GM18517 (cell line): ENCODE measurements at regions not wholly inside any gene's neighbourhood (a gene's known extent, or its start where the extent isn't known, plus 50 kb on each side); places are given as distances from the start of the nearest gene placed in this dataset.
"Not testable (repeated sequence)": the region's sequence is repeated elsewhere in the genome, so short reads cannot be mapped to it uniquely, and the experiment has no call there.

Experiments
- ATAC-seq: cut with Tn5 transposase; IDR thresholded peaks from one replicate; pipeline ENCODE4 v1.9.1; 2021; ENCODE audit warnings: mild to moderate bottlenecking, moderate library complexity; ENCODE audit not compliant: unreplicated experiment

DNA sequence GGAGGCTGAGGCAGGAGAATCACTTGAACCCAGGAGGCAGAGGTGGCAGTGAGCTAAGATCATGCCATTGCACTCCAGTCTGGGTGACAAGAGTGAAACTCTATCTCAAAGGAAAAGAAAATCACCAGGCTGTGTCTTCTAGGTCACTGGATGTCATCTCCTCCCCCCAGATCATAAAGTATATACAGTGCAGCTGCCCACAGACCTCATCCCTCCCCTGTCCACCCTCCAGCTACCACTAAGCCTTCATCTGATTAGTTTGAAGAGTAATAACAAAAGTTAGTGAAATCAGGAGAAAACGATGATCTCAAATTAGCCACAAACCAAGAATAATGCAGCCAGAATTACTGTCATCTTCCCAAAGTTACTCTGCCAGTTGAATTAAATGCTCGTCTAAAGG is 117.2 kb downstream of the ZNF22 start:
- not testable (repeated sequence) for ATAC-seq

DNA sequence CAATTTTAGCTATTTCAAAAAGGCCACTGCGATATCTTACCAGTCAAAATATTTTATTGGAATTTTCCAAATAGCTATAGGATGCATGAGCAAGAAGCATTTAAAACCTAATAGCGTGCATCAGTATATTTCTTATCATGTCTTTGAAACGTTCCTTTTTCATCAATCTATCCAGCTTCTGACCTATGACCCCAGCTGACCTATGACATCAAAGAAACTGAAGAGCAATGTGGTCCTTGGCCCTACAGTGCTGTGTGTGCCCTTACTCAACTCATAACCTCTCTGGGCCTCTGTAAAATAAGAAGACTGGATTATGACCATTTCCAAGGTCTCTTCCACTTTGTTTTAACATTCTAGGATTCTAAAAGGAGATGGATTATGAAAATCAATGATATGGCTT is 118.2 kb downstream of the ZNF22 start:
- no peak for ATAC-seq

DNA sequence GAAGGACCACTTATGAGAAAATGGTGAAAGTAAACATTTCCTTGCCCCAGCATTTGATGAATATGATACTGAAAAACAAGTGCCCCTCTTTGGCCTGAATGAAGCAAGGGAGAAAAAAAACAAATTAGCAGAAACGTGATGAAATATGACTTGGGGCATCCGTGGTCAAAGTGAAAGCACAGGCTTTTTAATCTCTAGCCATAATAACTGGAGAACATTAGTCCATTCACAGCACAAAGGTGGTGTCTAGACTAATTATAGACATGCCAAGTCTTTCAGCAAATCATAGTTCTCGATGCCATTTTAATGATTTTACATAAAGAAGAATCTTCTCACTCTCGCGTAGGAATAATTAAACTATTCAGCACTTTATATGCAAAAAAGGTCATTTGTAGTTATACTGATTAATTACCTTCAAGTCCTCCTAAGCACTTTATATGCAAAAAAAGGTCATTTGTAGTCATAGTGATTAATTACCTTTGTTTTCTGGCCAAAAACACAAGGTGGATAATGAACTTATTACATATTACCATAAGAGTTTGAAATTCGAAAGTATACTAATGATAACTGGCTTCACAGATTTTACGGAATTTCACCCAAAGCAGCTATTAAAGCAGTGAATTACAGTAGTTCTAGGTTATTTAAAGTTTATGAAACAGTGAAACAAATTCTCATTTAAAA is 121.6 kb downstream of the ZNF22 start:
- not testable (repeated sequence) for ATAC-seq

DNA sequence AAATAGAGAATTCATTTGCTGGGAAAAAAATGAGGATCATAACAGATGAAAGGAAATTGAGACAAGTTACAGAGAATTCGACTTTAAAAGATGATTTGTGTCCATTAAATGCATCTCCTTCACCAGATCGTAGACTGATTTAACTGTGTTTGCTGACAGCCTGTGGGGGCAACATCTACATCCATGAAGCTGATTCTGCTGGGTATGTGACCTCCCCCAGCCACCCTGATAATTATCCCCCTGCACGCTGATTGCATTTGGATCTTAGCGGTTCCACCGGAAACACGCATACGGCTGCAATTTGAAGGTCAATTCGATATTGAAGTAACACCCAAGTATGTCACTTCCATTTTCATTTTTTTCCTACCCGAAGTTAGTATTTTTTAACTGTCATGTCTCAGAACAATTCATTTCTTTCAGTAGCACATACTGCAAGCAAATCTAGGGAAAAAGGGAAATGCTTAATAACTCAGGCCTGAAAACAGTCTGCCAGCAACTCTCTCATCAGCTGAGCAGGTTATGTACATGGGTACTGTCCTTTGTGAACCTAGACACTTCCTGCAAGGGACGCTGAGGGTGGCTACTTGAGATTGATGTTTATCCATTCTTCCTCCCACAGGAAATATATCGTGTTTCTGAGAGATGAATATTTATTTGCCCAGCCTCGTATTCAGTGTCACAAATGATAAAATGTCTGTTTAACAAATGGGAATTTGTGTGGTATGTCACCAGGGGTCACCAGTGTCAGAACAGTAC is 134.9 kb downstream of the ZNF22 start:
- no peak for ATAC-seq

DNA sequence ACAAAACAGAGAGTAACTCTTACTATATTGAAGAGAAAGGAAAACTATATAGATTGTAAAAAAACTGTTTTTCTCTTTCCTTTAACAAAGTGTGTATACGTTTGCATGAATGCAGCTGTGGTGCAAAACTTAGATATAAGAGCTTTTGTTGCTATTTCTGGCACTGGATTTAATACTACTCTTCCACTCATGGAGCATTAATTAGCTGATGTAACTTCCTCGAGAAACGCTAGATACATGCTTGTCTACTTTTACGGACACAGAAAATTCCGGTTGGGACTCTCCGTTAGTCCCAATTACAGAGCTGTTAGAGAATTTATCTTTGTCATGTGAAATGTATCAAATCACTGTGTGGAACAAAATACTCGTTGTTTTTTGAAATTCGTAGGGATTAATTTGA is 135.5 kb downstream of the ZNF22 start:
- no peak for ATAC-seq

DNA sequence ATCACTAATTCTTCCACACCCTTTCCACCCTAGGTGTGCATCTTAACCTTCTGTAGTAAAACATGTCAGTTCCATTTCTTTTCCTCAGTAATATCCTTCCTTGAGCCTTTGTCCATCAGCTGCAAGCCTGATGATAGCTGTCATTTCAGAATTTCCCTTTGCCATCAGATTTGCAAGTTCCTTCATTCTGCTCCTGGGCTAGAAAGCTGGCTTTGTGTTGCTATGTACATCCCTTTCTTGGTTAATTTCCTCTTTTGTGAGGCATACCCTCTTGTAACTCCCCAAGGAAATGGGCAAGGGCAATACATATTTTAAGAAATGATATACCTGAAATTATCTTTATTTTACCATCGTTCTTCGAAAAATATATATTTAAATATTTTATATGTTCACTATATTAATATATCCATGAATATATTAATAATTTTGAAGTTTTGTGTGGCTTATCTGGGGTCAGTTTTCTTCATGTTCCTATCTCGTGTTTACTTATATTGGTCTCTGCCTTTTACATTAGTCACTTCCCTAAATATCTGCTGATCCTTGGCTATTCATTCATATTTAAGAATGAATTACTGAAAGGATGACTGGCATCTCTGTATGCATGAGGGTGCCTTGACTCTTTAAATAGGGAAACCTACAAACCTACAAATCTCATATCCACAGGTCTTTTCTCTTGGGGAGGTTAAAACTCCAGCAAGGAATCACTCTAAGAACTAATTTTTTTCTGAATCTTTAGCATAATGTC is 143.8 kb downstream of the ZNF22 start:
- no peak for ATAC-seq

DNA sequence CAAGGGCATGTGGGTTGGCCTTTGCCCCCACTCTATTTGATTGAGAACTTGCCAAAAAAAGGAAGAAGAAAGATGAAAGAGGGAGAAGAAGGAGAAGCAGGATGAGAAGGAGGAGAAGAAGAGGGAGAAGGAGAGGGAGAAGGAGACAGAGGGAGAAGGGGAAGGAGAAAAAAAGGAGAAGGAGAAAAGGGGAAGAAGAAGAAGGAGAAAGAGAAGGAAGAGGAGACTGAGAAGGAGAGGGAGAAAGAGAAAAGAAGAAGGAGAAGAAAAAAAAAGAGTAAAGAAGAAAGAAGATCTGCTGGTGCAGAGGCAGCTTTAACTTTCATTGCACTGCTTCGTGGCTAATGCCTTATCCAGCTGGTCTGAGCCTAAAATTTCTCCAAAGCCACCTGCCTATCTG is 144.4 kb downstream of the ZNF22 start:
- not testable (repeated sequence) for ATAC-seq

DNA sequence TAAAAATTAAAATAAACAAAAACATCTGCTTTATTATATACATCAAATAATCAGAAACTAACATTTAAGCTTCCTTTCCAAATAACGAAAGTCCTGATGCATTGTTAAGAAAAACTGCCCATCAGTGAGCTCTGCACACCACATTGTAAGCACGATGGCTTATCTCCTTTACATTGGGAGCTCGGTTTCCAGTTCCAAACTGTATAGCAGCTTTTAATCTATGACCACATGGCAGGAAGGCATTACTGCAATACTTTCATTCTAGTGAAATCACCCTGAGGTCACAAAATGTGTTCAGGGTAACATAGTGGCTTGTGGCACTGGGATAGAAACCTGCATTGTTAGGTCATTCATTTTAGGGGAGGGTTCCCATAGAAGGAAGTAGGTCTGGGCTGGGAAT is 146.3 kb downstream of the ZNF22 start:
- ATAC-seq, result no peak

DNA sequence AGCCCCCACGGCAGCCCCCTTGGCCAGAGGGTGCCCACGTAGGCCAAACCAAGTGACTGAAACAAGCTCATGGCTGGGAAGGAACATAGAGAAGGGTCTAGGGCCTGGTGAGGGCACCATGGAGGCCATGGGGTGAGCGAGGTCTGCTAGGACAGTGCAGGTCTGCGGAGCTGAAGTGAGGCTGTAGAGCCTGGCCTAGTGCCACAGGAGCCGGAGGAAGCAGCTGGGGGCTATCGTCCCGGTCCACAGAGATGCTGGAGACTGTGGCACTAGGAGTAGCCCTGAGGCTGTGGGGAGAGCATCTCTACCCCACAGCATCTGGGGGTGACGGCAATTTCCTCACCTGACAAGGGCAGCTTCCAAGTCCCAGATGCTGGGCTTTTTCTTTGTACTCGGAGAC is 150.3 kb downstream of the ZNF22 start:
- no peak for ATAC-seq

DNA sequence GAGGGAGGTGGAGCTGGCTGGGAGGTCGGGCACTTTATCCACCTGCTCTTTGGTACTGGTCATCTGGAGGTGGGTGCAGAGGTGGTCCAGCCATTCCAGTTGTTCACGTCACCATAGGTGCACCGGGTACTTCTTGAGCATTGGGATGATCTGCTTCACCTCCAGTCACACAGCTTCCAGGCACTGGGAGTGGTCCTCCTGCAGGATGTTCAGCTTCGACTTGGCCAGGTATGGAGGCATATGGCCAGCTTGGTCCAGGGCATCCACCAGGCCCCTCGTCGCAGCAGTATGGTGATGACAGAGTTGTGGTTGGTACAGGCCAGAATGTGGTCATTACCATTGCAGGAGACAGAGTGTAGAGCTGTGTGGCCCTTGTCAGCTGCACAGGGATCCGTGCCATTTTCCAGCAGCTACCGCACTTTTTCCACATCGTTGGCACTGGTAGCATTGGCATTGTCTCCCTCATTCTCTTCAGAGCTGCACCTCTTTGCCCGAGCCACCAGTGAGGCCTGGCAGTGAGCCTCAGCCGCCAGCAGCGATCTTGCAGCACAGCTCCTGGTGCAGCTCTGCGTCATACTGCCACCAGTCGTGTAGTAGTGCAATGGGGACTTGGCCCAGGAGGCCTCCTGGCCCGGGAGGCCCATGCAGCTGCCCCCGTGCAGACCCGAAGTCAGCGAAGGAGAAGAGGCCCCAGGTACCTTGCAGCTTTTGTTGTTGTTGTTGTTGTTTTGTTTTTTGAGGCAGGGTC is 150.9 kb downstream of the ZNF22 start:
- no peak for ATAC-seq

DNA sequence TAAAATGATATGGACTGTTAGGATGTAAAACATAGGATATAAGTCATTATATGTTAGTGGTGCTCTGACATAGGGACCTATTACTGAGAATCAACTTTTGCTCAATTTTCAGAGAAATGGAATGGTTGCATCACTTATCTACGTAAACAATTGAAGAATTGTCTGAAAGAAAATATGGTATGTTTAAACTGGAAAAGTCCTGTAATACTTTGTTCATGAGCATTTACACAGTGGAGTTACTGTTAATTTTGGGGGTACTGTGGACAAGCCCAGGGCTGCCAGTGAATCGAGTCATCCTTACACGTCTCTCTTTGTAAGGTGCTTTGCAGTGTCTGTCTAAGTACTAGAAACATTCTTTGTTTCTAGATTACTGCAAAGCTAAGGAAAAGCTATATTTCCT is 152.0 kb downstream of the ZNF22 start:
- ATAC-seq, result no peak

DNA sequence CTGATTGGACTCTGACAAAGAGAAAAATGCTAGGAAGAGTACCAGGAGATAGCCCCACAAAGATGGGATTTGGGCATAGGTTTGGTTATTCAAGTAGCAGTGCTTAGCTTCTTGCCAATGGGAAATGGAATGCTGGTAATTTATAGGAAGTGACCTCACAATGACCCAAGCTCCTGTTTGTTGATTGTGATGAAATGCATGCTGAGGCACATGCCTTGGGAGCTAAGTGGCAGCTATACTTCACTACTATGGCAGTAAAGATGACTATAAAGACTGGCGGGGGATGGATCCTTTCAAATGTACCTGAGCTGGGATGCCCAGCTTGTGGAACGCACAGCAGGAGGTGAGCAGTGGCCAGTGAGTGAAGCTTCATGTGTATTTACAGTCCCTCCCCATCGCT is 153.8 kb downstream of the ZNF22 start:
- no peak for ATAC-seq

DNA sequence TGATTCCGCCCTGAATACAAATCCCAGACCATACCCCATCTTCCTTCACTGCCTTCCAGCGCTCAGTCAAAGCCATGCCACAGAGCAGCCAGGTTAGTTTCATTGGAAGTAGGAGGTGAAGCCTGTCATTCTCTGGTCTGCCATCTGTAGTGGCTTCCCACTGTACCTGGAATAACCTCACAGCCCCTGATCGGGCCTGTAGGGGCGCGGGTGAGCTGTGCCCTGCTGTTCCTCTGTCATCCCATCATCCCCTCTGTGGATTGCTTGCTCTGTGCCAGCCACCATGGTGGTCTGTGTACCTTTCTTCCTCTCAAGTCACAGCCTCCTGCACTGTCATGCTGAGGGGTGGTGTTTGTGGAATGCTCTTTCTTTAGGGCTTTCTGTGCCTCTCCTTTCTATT is 155.1 kb downstream of the ZNF22 start:
- ATAC-seq, result no peak

DNA sequence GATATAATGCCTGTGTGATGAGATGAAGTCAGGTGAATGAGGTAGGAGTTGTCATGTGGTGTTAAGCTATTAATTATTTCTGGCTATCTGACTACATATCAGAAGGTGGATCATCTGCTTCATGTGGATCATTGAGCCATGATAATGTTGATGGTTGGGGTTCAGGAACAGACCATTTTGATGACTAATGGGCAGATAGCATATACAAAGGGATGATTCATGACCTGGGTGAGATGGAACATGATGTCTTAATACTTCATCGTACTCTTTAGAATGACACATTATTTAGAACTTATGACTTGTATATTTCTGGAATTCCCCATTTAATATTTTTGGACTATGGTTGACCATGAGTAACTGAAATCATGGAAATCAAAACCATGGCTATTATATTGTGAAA is 155.1 kb downstream of the OR13A1 start:
- ATAC-seq, result no peak

DNA sequence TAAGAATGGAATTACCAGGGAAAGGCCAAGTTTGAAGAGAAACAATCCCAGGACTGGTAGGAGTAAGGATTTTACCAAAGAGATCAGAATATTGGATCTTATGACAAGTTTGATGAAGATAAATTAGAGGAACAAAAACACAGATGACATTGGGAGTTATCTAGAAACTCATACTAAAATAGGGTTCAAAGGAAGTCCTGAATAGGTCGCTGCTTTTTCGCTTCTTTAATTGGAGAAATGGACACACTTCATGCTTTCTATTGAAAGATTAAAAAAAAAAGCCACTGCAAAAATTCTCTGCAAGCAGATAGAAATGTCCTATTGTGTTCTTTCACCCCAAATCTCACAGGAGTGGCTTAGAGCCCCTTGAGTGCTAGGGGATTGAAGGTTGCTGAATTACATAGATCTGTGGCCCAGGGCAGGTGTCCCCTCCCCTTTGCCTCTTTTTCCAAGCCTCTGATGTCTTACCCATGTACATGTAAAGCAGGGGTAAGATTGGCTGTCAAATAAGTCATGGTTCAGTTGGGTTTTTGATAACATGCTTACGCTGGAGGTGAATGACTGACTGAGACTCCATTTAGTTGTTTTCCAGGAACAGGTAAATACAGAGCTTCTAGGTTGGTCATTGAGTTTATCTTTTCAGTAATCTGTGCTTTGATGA is 152.0 kb downstream of the OR13A1 start:
- ATAC-seq, result no peak

DNA sequence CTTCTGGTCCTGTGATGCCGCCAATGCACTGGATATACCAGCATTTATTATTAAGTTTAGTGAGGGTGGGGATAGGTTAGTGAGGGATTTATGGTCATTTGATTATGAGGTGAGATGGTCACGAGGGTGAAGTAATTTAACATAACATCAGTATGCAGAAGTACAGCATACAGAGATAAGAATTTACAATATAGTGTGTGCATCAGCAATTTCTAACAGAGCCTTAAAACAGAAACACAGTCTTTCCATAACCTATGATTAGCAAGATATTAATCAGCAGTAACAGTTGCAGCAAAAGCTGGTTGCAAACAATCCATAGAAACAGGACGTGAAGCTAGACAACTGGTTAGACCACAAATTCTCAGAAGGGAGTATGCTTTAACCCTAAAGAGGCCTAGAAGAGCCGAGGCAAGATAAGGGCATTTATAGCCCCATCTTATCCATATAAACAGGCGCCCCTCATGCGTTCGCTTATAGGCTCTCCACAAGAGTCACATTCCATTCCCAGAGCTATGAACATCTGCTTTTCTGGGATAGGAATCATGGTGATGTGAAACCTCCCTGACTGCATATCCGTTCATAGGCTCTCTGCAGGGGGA is 139.8 kb downstream of the OR13A1 start:
- not testable (repeated sequence) for ATAC-seq

DNA sequence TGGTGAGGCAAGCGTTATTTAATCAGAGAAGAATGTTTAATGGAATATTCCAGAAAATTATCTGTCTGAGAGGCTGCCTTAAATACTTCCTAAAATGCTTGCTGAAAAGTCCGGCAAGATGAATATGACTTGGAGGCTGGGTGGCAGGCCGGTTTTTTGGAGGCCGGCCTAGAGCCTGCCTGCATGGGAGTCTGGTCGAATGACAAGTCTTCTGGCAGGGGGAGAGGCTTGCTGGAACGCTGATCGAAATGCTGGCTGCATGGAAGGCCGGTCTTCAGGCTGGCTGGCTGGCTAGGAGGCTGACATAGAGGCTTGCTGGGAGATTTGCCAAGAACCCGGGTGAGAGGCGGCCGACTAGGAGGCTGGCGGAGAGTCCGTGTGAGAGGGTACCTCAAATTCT is 135.7 kb downstream of the OR13A1 start:
- no peak for ATAC-seq

DNA sequence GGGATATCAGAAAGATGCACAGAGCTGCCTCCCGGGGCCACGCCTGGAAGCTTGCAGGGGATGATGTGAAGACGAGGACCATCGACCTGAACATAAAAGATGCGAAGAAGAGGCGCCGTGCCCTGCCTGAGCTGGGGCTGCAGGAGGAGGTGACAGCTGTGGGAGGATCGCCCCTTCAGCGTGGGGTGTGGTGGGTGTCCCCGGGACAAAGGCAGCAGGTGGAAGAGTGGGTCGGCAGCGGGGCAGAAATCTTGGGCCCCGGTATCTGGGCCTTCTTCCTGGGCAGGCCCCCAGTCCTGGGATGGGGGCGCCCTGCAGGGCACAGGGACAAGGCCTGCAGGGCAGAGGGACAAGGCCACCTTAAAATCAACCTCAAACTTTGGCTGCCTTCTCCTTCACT is 134.9 kb downstream of the OR13A1 start:
- ATAC-seq, result no peak

DNA sequence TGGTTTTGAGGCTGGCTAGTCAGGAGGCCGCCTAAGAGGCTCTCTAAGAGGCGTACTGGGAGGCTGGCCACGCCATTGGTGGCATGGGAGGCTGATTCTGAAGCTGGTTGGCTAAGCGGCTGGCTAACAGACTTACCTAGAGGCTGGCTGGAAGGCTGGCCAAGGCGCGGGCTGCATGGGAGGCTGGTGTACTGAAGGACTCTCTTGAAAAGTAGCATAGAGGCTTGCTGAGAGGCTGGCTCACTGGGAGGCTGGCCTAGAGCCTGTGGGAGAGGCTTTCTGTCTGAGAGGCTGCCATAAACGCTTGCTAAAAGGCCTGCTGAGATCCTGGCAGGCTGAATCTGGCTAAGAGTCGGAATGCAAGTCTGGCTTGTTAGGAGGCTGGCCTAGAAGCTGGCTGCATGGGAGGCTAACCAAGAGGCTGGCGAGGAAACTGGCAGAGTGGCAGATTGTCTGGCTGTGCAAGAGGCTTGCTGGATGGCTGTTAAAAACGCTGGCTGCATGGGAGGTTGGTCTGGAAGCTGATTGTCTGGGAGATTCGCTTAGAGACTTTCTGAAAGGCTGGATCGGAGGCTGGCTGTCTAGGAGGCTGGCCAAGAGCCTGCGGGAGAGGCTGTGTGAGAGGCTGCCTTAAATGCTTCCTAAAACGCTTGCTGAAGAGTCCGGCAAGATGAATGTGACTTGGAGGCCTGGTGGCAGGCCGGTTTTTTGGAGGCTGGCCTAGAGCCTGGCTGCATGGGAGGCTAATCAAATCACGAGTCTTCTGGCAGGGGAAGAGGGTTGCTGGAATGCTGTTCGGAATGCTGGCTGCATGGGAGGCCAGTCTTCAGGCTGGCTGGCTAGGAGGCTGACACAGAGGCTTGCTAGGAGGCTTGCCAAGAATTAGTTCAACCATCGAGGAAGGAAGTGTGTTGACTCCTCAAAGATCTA is 134.2 kb downstream of the OR13A1 start:
- ATAC-seq, result no peak
